Gastrocnemius medialis (tissue), 4 donors: ENCODE measurements at regions not wholly inside any gene's neighbourhood (a gene's known extent, or its start where the extent isn't known, plus 50 kb on each side); places are given as distances from the start of the nearest gene placed in this dataset.

Experiments used
- CTCF ChIP-seq, 5 experiments: fragments of 450-650 bp in 3 of 5; fragments of 200-600 bp in 2 of 5; sonication (generic) in 2 of 5; IDR thresholded peaks in 4 of 5; conservative IDR thresholded peaks in 1 of 5; 1 replicate in 4 of 5; 2 replicates in 1 of 5; pipeline ENCODE4 v1.5.1; 2016 to 2019; ENCODE audit warnings: antibody characterized with exemption in 5 of 5, mild to moderate bottlenecking in 3 of 5, moderate library complexity in 3 of 5
- POLR2A ChIP-seq, 2 donors: fragments of 450-650 bp; IDR thresholded peaks; one replicate each; pipeline ENCODE4 v1.6.1; 2017; ENCODE audit warnings: antibody characterized with exemption in 2 of 2, mild to moderate bottlenecking in 2 of 2, moderate library complexity in 2 of 2

GRCh38 chr9:29647451-29647850 lies 2074.2 kb upstream of the C9orf72 start:
- no peak for TF ChIP-seq CTCF (IDR thresholded peaks at IDR 0.05 in 4 of 5, conservative IDR thresholded peaks at IDR 0.05 in 1 of 5)
- TF ChIP-seq POLR2A (IDR thresholded peaks at IDR 0.05): no peak
